Keratinocyte (primary cell): ENCODE measurements at regions not wholly inside any gene's neighbourhood (a gene's known extent, or its start where the extent isn't known, plus 50 kb on each side); places are given as distances from the start of the nearest gene placed in this dataset.

ENCODE experiments used
- DNase-seq: peaks from one replicate; pipeline ENCODE4 v3.0.0-alpha.2; 2011; ENCODE audit warnings: low read depth, missing footprints, low spot score
- FAIRE-seq: peaks from 2 replicates; lab custom pipeline; 2011; peaks lifted over from hg19 to GRCh38; lab: Jason Lieb, UNC
- H2AFZ ChIP-seq: 2 replicates; pipeline ENCODE4 v1.6.0; 2012; ENCODE audit warnings: low read length, control low read depth, inconsistent platforms; ENCODE audit not compliant: control insufficient read depth
- H3K27ac ChIP-seq: 2 replicates; pipeline ENCODE4 v1.5.1; 2011; ENCODE audit warnings: low read length; ENCODE audit not compliant: control insufficient read depth, insufficient read depth
- H3K27me3 ChIP-seq: 3 replicates; pipeline ENCODE4 v1.6.0; 2011; ENCODE audit warnings: low read length; ENCODE audit not compliant: control insufficient read depth, insufficient read depth; ENCODE audit errors: extremely low read depth
- H3K36me3 ChIP-seq, 2 experiments: 2 replicates in 1 of 2; 3 replicates in 1 of 2; pipeline ENCODE4 v1.5.1; 2011; ENCODE audit warnings: low read length in 2 of 2, mild to moderate bottlenecking in 1 of 2; ENCODE audit not compliant: control insufficient read depth in 2 of 2, insufficient read depth in 2 of 2; ENCODE audit errors: extremely low read depth in 1 of 2
- H3K4me1 ChIP-seq: 3 replicates; pipeline ENCODE4 v1.5.1; 2011; ENCODE audit warnings: low read length; ENCODE audit not compliant: control insufficient read depth, insufficient read depth; ENCODE audit errors: extremely low read depth
- H3K4me2 ChIP-seq: 3 replicates; pipeline ENCODE4 v1.6.0; 2011; ENCODE audit warnings: low read depth, low read length; ENCODE audit not compliant: control insufficient read depth, insufficient read depth; ENCODE audit errors: extremely low read depth
- H3K4me3 ChIP-seq, 3 experiments: fragments of 200-600 bp in 1 of 3; sonication (generic) in 1 of 3; 2 replicates in 2 of 3; 3 replicates in 1 of 3; pipeline ENCODE4 v1.5.1; 2011 to 2016; ENCODE audit warnings: low read length in 3 of 3, mild to moderate bottlenecking in 3 of 3, control low read depth in 2 of 3, inconsistent platforms in 1 of 3, low read depth in 1 of 3, mixed read lengths in 1 of 3, mixed run types in 1 of 3, moderate library complexity in 1 of 3; ENCODE audit not compliant: control insufficient read depth in 2 of 3, insufficient read depth in 2 of 3; ENCODE audit errors: extremely low read depth in 1 of 3
- H3K79me2 ChIP-seq: 2 replicates; pipeline ENCODE4 v1.6.0; 2012; ENCODE audit warnings: low read length; ENCODE audit not compliant: control insufficient read depth, insufficient read depth
- H3K9ac ChIP-seq: 3 replicates; pipeline ENCODE4 v1.6.0; 2011; ENCODE audit warnings: low read length; ENCODE audit not compliant: control insufficient read depth, insufficient read depth; ENCODE audit errors: extremely low read depth
- H3K9me1 ChIP-seq: 3 replicates; pipeline ENCODE4 v1.6.0; 2011; ENCODE audit warnings: low read length; ENCODE audit not compliant: control insufficient read depth, insufficient read depth; ENCODE audit errors: extremely low read depth
- H3K9me3 ChIP-seq: 2 replicates; pipeline ENCODE4 v1.5.1; 2012; ENCODE audit warnings: low read depth, low read length; ENCODE audit not compliant: control insufficient read depth
- H4K20me1 ChIP-seq: 3 replicates; pipeline ENCODE4 v1.6.0; 2011; ENCODE audit warnings: low read length; ENCODE audit not compliant: control insufficient read depth, insufficient read depth; ENCODE audit errors: extremely low read depth
- CTCF ChIP-seq, 3 experiments: IDR thresholded peaks in 1 of 3; conservative IDR thresholded peaks in 1 of 3; optimal IDR thresholded peaks in 1 of 3; 2 replicates in 2 of 3; 3 replicates in 1 of 3; pipeline versions ENCODE3 to v1.5.1; 2011; ENCODE audit warnings: low read length in 3 of 3, mild to moderate bottlenecking in 3 of 3, moderate library complexity in 2 of 3, control low read depth in 1 of 3, inconsistent platforms in 1 of 3; ENCODE audit not compliant: insufficient read depth in 2 of 3; ENCODE audit errors: extremely low read depth in 1 of 3
- EZH2 ChIP-seq: IDR thresholded peaks from one replicate; pipeline ENCODE4 v1.6.1; 2012; ENCODE audit warnings: inconsistent platforms, mild to moderate bottlenecking, low read length, moderate library complexity
- dilution Hi-C: fragments of 300-500 bp; cut with MboI; formaldehyde crosslinking; loops from one replicate; pipeline ENCODE4 v1.7.0; 2020; ENCODE audit warnings: low sequenced_read_pairs; ENCODE audit not compliant: extremely low pct_ligation_motif_present

DNA sequence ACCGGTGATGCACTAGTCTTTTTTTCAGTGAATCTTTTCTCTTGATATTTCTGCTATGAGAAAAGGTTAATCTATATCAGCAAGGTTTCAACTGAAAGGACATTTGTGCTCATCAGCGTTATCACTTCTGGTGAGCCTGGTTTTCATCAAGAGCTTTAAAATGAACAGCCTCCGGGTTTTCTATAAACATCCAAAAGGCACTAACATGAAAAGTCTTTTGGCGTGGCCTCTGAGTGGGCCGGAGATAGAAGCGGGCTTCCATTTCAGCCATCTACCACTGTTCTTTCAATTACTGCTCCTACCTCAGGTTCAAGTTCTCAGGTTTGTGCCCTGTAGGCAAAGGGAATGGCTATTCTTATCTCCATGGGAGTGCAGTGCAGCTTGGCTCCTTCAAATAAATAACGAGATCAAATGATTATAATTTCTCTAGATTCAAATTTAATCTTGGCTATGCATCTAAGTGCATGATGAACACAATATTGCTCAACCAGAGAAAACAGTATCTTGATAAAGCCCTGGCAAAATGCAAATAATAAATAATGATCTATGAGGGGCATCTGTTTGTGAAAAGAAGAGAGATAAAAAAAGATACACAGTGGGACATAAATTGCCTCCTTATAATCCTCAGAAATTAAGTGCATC, 314.8 kb downstream of the CDH2 start:
- Histone ChIP-seq H2AFZ (no peak overlapping the region), H4K20me1 (no peaks in the 10 kb centered on the region), H3K4me3 (no peak overlapping the region), H3K27ac (no peak overlapping the region), H3K9me1 (no peaks in the 10 kb centered on the region), H3K36me3 (no peaks in the 10 kb centered on the region), H3K79me2 (no peaks in the 10 kb centered on the region), H3K4me1 (peaks cover 16% of the 10 kb centered on the region), H3K9ac (no peak overlapping the region), H3K27me3 (no peaks in the 10 kb centered on the region), H3K4me2 (no peak overlapping the region), H3K9me3 (no peaks in the 10 kb centered on the region)
- DNase-seq (no peak), FAIRE-seq (no peak)
- no peak for TF ChIP-seq CTCF (optimal IDR thresholded peaks at IDR 0.05 in 1 of 3, IDR thresholded peaks at IDR 0.05 in 1 of 3, conservative IDR thresholded peaks at IDR 0.05 in 1 of 3; ENCODE audit: extremely low read depth in 1 of 3, insufficient read depth in 2 of 3, low read length in 3 of 3)
- TF ChIP-seq EZH2: no peak
- dilution Hi-C loops: no loop called here

GRCh38 chr18:27861539-27861938, 315.4 kb downstream of the CDH2 start:
- Histone ChIP-seq H3K27ac (no peak overlapping the region), H2AFZ (no peak overlapping the region), H3K27me3 (no peaks in the 10 kb centered on the region), H3K4me2 (no peak overlapping the region), H4K20me1 (no peaks in the 10 kb centered on the region), H3K4me1 (peaks cover 16% of the 10 kb centered on the region), H3K9ac (no peak overlapping the region), H3K36me3 (no peaks in the 10 kb centered on the region), H3K9me3 (no peaks in the 10 kb centered on the region), H3K4me3 (no peak overlapping the region), H3K9me1 (no peaks in the 10 kb centered on the region), H3K79me2 (no peaks in the 10 kb centered on the region)
- FAIRE-seq: no peak
- no peak for DNase-seq
- dilution Hi-C loops: no loop called here
- TF ChIP-seq EZH2 (no peak), CTCF (optimal IDR thresholded peaks at IDR 0.05 in 1 of 3, IDR thresholded peaks at IDR 0.05 in 1 of 3, conservative IDR thresholded peaks at IDR 0.05 in 1 of 3; ENCODE audit: extremely low read depth in 1 of 3, insufficient read depth in 2 of 3, low read length in 3 of 3) (no peak)
